GM04503 (cell line): ENCODE measurements at regions not wholly inside any gene's neighbourhood (a gene's known extent, or its start where the extent isn't known, plus 50 kb on each side); places are given as distances from the start of the nearest gene placed in this dataset.

ENCODE experiments used
- DNase-seq: peaks from one replicate; pipeline ENCODE4 v3.0.0-alpha.2; 2012; ENCODE audit warnings: low read depth

DNA sequence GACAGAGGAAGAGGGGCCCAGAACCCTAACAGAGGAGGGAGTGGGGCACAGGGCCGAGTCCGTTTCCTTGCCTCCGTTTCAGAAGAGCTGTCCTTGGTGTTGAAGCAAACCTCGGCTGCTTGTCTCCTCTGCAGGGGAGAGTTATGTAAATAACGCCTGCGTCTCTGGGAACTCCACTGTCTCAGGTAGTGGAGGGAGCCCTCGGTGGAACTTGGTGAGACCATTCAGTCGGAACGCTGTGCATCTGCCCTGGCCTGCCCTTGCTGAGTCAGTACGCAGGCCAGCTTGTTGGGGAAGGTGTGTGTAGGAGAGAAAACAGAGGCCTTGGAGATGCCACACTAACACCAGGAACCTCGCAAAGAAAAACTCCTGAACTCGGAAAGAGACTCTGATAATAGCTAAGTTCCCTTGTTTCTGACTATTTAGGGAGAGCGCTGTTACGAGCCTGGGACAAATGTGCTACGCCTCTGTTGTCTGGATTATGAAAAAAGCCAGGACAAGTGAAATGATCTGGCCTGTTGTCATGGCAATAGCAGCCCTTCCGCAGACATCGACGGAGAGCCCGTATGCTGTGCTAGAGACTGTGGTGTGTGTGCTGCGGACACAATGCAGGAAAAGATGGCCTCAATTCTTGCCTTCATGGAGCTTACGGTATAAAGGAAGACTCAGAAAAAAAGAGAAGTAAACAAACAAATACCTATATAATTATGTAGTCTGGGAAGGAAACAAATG lies 94.6 kb upstream of the AKT3 start:
- no peak for DNase-seq

DNA sequence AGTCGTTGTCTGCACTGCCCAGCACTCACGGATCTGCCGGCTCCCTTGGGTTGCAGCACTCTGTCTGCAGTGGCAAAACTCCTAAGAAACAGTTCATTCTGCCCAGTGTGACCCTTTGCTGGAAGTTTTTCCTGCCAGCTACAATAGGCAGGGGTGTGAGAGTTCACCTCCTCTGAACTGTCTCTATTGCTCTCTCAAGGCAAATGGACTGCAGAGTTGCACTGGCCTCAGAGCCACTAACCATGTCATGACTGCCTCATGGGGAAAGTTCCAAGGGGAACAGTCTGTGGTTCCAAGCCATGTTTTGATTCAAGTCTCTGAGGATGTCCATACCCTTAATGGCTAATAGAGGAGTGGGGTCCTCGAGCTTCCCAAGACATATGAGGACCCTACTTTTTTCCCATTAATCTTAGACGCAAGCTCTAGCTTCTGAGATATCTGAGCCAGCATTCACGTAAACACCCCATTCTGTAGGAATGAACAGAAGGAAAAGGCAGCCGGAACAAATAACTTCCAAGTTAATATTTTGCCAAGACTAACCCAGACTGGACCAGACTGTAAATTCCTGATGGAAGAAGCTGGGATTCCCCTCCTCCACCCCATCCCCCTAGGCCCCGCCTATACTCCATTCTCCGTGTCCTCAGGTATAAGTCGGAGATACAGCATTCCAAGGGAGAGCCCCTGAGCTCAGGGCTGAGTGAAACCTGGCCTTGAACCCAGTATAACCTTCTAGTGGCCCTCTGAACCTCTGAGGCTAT lies 93.8 kb upstream of the AKT3 start:
- no peak for DNase-seq

DNA sequence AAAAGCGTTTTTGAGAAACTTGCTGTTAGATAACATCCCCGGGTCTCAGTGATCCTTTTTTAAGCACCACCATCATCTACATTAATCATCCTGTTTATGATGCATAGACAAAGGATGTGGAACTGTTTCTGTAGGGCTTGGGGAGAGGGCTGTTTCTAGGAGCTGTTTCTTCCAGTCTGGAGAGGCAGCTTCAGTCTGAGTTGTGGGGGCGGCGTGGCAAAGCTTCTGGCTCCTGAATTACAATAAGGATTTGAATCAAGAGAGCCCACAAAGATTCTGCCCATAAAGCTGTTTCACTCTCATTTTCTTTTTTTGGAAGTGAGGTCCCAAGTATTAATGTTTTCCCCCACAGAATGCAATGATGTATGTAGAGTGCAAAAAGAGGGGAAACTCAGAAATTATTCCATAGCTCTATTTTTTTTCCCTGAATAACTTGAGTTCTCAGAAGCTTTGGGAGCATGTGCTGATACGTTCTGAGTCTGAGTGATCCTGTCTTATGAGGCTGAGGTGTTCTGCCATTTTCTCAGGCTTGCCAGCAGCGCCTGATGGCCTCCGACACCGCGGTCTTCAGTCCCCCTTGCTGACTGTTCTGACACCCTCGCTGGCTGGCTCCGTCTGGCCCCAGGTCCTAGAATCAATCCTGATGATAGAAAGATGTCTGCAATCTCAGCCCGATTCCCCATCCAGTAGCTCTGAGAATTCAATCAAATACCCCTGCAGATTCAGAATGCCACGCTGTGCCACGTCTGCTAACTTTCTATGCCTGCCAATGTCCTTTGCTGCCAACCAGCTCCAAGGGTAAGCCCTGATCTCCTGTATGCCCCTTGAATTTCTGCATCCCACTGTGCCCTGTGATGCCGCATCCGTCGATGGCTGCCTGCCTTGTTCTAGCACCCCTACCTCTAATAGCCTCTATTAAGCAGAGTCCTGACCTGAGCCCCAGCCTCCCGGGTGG lies 92.4 kb upstream of the AKT3 start:
- no peak for DNase-seq

DNA sequence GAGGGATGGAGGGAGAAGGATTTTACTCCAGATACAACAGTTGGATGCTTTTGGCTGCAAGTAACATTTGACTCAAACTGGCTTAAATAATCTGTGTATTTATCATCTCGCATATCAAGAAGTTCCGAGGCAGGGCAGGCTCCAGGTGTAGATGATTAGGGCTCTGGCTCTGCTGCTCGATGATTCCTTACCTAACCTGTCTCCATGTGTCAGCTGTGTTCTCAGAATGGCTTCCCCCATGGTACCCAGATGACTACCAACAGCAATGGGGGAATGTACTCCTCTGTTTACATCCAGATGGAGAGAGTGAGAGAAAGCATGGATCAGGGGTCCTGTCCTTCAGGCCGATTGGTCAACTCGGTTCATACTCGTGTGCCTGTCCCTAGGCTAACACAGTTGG lies 90.4 kb upstream of the AKT3 start:
- no peak for DNase-seq

- no peak for DNase-seq
Observed at GRCh38 chr1:243939167-243939848, 89.3 kb upstream of the AKT3 start.

DNA sequence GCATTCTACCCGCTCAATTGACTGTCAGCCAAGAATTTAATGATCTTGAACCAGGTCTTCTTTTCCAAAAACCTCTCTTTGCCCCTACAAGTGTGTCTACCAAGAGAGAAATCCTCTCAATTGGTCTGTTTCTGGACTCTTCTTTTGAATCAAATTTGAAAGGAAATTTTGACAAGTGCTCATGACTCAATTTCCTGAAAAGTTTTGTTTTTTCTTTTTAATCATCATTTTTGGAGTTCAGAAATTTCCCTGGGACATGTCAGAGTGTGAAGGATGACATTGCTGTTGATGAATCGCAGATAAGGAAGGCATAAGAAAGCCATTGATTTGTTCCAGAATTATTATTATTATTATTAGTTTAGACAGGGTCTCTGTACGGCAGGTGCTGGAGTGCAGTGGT lies 88.2 kb upstream of the AKT3 start:
- no peak for DNase-seq

GRCh38 chr1:243933495-243933894 lies 83.5 kb upstream of the AKT3 start:
- DNase-seq: no peak

- DNase-seq: no peak
Observed at GRCh38 chr1:243931957-243932356, 81.9 kb upstream of the AKT3 start.

GRCh38 chr1:243930822-243931671 lies 81.0 kb upstream of the AKT3 start:
- DNase-seq: no peak

DNA sequence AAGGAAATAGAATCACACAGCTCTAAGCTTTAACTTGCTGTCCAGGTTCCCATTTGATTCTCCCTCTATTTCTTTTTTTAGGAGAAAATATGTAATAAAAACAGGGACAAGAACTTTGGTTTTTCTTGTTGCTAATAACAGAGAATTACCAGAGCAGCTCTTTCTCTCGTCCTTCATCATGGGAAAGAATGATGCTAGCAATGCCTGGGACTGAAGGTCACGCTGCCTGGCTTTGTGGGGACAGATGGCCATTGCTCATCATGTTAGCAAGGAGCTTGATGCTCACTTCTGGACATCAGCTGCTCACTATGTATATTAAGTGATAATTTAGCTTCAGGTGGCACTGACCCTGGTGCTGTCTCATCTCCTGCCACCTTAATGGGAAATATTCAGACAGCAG lies 77.3 kb upstream of the AKT3 start:
- DNase-seq: no peak

DNA sequence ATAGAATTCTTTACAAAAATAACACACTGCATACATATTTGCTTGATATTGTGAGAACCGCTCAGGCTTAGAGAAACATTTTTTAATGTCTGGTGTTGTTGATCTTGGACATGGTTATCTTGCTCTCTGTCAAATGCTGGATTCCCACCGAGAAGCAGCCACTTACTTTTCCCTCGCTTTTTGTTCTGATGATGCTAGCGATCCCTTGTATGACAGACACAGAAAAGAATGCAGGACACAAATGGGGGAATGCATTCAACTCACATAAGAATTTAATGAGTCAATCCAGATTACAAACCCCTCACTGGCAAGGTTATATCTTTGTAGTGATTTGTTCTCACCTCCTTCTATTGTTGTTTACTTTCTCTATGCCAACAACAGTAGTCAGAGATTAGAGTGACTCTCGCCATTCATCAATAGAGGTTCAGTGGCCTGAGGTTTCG lies 76.8 kb upstream of the AKT3 start:
- DNase-seq: peak; percentile 89

DNA sequence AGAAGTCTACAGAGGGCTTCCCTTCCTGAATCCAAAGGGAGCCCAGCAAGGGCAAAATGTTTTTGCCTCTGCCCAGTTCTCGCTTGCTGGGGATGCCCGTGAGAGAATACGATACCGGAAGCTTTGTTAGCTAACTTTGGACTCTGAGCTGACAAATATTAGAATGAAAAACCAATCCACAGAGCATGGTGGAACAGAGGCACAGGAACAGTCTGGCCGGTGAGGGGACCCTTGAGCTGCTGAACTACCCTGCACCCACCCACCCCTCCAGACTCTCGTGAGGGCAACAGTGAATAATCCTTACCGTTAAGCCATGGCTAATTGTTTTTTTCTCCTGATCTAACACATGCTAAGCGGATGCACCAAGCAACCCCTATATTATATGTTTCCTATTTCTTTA lies 76.3 kb upstream of the AKT3 start:
- DNase-seq: no peak

- peak; percentile 37 for DNase-seq
Observed at GRCh38 chr1:243924588-243925349, 74.7 kb upstream of the AKT3 start.

DNA sequence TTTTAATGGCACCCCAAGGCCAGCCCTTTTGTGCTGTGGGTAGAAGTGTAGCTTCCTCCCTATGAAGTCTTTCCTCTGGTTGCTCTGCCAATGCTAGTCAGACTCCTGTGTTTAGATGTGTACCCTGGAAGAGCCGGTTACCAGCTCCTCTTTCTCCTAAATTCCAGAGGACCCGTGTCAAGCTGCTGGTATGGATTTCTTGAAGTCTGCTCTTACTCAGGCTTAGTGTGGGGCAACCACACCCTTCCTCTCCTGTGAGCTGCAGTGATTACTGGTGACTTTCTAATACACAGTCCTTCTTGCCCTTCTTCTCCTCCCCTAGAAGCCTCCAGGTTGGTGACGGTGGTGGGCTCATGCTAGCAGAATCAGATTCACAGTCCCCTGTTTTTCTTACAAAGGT lies 74.1 kb upstream of the AKT3 start:
- peak; percentile 48 for DNase-seq

GRCh38 chr1:243923292-243924171 lies 73.5 kb upstream of the AKT3 start:
- DNase-seq: no peak

- DNase-seq: no peak
Observed at GRCh38 chr1:243921111-243921510, 71.1 kb upstream of the AKT3 start.

DNA sequence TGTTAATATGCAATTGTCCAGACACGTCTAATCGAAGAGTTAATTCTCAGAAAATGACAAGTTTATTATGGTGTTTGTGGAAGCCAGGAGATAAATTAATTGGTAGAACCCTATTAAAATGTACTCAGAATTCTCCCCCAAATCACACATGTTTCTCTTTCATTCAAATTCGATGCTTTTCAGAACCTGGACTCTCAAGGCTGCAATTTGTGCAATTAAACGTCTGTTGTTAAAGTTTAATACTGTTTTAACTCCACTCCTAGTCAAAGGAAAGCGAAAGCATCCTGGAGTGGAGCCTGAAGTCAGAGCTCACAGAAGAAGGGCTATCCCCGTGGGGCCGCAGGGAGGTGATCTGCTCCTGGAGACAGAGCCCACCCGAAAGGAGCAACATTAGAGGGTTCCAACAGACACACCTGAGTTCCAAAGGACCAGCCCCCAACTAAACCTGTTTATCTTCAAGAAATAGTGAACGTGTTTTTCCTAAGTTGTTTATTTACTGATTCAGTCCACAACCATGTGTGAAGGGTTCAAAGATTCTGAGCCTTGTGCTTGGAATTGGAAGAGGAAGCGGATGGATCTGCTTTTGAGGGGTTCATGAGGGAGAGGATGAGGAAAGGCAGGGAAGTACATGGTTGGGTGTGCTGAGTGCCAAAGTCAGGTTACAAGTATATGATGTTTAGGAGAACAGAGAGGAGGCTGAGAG lies 68.0 kb upstream of the AKT3 start:
- no peak for DNase-seq

DNA sequence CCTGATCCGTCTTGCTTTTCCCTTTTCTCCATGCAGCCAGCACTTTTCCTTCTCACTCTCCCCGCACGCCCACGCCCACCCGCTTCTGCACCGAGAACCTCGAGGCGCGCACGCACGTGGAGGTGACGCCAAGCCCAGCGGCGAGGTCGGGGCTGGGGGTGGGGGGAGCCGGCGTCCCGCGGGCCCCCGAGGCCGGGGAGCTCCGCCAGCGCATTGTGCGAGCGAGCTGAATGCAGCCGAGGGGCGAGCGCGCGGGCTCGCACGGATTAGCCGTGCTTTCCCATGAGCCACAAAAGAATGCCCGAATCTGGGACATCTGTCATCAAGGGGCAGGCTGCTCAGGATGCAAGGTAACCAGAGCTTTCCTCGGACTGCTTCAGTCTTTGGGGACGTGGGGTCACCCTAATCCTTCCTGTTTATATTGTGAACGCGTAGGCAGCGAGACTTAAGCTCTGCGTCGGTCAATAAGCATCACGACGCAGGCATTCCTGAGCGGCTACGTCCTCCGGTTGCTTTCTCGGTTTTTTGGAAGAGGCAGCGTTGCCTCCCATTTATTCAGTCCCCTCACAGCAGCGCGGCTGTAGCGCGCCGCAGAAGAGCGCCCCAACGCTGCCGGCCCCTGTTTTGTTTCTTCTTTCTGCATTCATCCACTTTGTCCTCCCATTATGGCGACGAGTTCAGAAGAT lies 67.3 kb upstream of the AKT3 start:
- peak; percentile 49 for DNase-seq
